HepG2 (cell line): ENCODE measurements at regions not wholly inside any gene's neighbourhood (a gene's known extent, or its start where the extent isn't known, plus 50 kb on each side); places are given as distances from the start of the nearest gene placed in this dataset.

Experiments
- ATAC-seq: fragments of 200-7000 bp; cut with Tn5 transposase; 3 replicates; pipeline ENCODE4 v1.9.1; 2020; ENCODE audit warnings: mild to moderate bottlenecking, moderate library complexity
- BruUV-seq: library from RNA; stranded (reverse); fragments of 400-500 nt; replicated peaks from 2 replicates; lab custom pipeline; 2021; lab: Mats Ljungman, UMichigan
- CTCF ChIA-PET: fragments of 300-600 bp; formaldehyde crosslinking; extraction: SDS; loops from one replicate; lab custom pipeline; 2021; ENCODE audit warnings: low total read pairs, inconsistent platforms, low intra/inter-chr PET ratio; lab: Yijun Ruan, JAX
- POLR2A ChIA-PET: fragments of 350-600 bp; sonication (Branson Sonifier 250); formaldehyde crosslinking; loops from one replicate; lab custom pipeline; 2020; ENCODE audit warnings: antibody characterized with exemption, inconsistent platforms; lab: Yijun Ruan, JAX
- DNase-seq: peaks from one replicate; pipeline ENCODE4 v3.0.0-alpha.2; 2015; ENCODE audit warnings: low spot score
- FAIRE-seq: peaks from 3 replicates; lab custom pipeline; 2011; peaks lifted over from hg19 to GRCh38; lab: Jason Lieb, UNC
- H2AFZ ChIP-seq: one replicate; pipeline ENCODE4 v1.6.1; 2011; ENCODE audit warnings: low read length, inconsistent platforms
- H3K27ac ChIP-seq: fragments of 300-600 bp; 3 replicates; pipeline ENCODE4 v1.8.0; 2011; ENCODE audit warnings: mixed run types, mild to moderate bottlenecking, mixed read lengths, low read length, inconsistent platforms; ENCODE audit not compliant: insufficient read depth; ENCODE audit errors: extremely low read length
- H3K27me3 ChIP-seq, 2 experiments: fragments of 200-600 bp in 1 of 2; 2 replicates in 1 of 2; 3 replicates in 1 of 2; pipeline versions ENCODE4 v1.6.0 to v1.8.0; 2011; ENCODE audit warnings: low read length in 2 of 2, mild to moderate bottlenecking in 2 of 2, moderate library complexity in 2 of 2, inconsistent platforms in 1 of 2; ENCODE audit not compliant: insufficient read depth in 2 of 2, control insufficient read depth in 1 of 2
- H3K36me3 ChIP-seq, 2 experiments: fragments of 200-600 bp in 1 of 2; replicated peaks in 1 of 2; 2 replicates in 1 of 2; 3 replicates in 1 of 2; pipeline versions ENCODE4 v1.5.1 to v1.8.0; 2011; ENCODE audit warnings: low read length in 2 of 2, inconsistent platforms in 1 of 2; ENCODE audit not compliant: insufficient read depth in 2 of 2, control insufficient read depth in 1 of 2
- H3K4me1 ChIP-seq: 2 replicates; pipeline ENCODE4 v1.5.1; 2012; ENCODE audit warnings: low read length, inconsistent platforms; ENCODE audit not compliant: insufficient read depth
- H3K4me2 ChIP-seq: 2 replicates; pipeline ENCODE4 v1.6.0; 2011; ENCODE audit warnings: low read depth, low read length, inconsistent platforms
- H3K4me3 ChIP-seq, 3 experiments: fragments of 200-600 bp in 1 of 3; sonication (generic), shearing (Covaris generic) in 1 of 3; replicated peaks in 1 of 3; 2 replicates each; pipeline ENCODE4 v1.5.1; 2011 to 2016; ENCODE audit warnings: low read length in 3 of 3, inconsistent platforms in 2 of 3, low read depth in 2 of 3, mild to moderate bottlenecking in 2 of 3, control low read depth in 1 of 3, mixed read lengths in 1 of 3; ENCODE audit not compliant: insufficient read depth in 1 of 3
- H3K79me2 ChIP-seq: one replicate; pipeline ENCODE4 v1.6.1; 2011; ENCODE audit warnings: low read length, inconsistent platforms; ENCODE audit not compliant: insufficient read depth
- H3K9ac ChIP-seq: 2 replicates; pipeline ENCODE4 v1.6.0; 2011; ENCODE audit warnings: mild to moderate bottlenecking, low read depth, low read length, inconsistent platforms; ENCODE audit not compliant: insufficient read depth
- H3K9me3 ChIP-seq: 2 replicates; pipeline ENCODE4 v1.5.1; 2012; ENCODE audit warnings: mild to moderate bottlenecking, low read length
- H4K20me1 ChIP-seq: 2 replicates; pipeline ENCODE4 v1.6.0; 2011; ENCODE audit warnings: inconsistent platforms, mild to moderate bottlenecking, low read length, moderate library complexity; ENCODE audit not compliant: insufficient read depth
- BCL6 ChIP-seq: IDR thresholded peaks from 2 replicates; pipeline ENCODE4 v1.6.1; 2016; ENCODE audit warnings: missing genetic modification reagents, missing compliant biosample characterization
- CREB1 ChIP-seq, 2 experiments: fragments of 450-650 bp in 1 of 2; IDR thresholded peaks; 2 replicates each; pipeline ENCODE4 v1.6.1; 2016 to 2017; ENCODE audit warnings: control low read depth in 1 of 2, mild to moderate bottlenecking in 1 of 2, missing compliant biosample characterization in 1 of 2, missing genetic modification characterization in 1 of 2
- DRAP1 ChIP-seq: IDR thresholded peaks from 2 replicates; pipeline ENCODE4 v1.6.1; 2016; ENCODE audit warnings: missing genetic modification reagents, missing compliant biosample characterization
- MIER3 ChIP-seq: IDR thresholded peaks from 2 replicates; pipeline ENCODE4 v1.6.1; 2016; ENCODE audit warnings: missing compliant biosample characterization, borderline replicate concordance
- NKX3-1 ChIP-seq: sonication (generic); formaldehyde crosslinking; IDR thresholded peaks from 2 replicates; pipeline ENCODE4 v1.5.0; 2020; ENCODE audit warnings: missing genetic modification reagents
- PHF21A ChIP-seq: sonication (generic); formaldehyde crosslinking; IDR thresholded peaks from 2 replicates; pipeline ENCODE4 v1.5.0; 2020; ENCODE audit warnings: mild to moderate bottlenecking, missing genetic modification reagents
- THAP11 ChIP-seq: IDR thresholded peaks from 2 replicates; pipeline ENCODE4 v1.6.1; 2016; ENCODE audit warnings: missing biosample characterization, missing genetic modification reagents
- TOE1 ChIP-seq: sonication (generic); formaldehyde crosslinking; IDR thresholded peaks from 2 replicates; pipeline ENCODE4 v1.4.0; 2020; ENCODE audit warnings: mild to moderate bottlenecking, missing genetic modification reagents
- YEATS4 ChIP-seq: sonication (generic); formaldehyde crosslinking; IDR thresholded peaks from 2 replicates; pipeline ENCODE4 v1.4.0; 2020; ENCODE audit warnings: missing genetic modification reagents, borderline replicate concordance
- ZNF121 ChIP-seq: sonication (generic); formaldehyde crosslinking; IDR thresholded peaks from 2 replicates; pipeline ENCODE4 v1.5.0; 2020; ENCODE audit warnings: mild to moderate bottlenecking, missing genetic modification reagents
- ZNF180 ChIP-seq: sonication (generic); formaldehyde crosslinking; IDR thresholded peaks from 2 replicates; pipeline ENCODE4 v1.4.0; 2020; ENCODE audit warnings: low read depth, missing genetic modification reagents, borderline replicate concordance
- ZNF207 ChIP-seq: fragments of 450-650 bp; IDR thresholded peaks from 2 replicates; pipeline ENCODE4 v1.6.1; 2016; ENCODE audit warnings: antibody characterized with exemption, borderline replicate concordance
- ZNF329 ChIP-seq: sonication (generic); formaldehyde crosslinking; IDR thresholded peaks from 2 replicates; pipeline ENCODE4 v1.9.0; 2021; ENCODE audit warnings: low read depth, mild to moderate bottlenecking, missing genetic modification reagents
- ZNF580 ChIP-seq: IDR thresholded peaks from 2 replicates; pipeline ENCODE4 v1.6.1; 2016; ENCODE audit warnings: low read depth, borderline replicate concordance
- ZNF720 ChIP-seq: sonication (generic); formaldehyde crosslinking; IDR thresholded peaks from 2 replicates; pipeline ENCODE4 v1.4.0; 2020; ENCODE audit warnings: missing genetic modification reagents
- ZNF782 ChIP-seq: sonication (generic); formaldehyde crosslinking; IDR thresholded peaks from 2 replicates; pipeline ENCODE4 v1.4.0; 2020; ENCODE audit warnings: missing genetic modification reagents, mild to moderate bottlenecking, borderline replicate concordance
- WGBS: methylation state at CpG from one replicate; pipeline ENCODE4 v1.1.6; 2017; ENCODE audit warnings: low lambda C conversion rate; 5-methylcytosine and 5-hydroxymethylcytosine counted together
- in situ Hi-C: cut with HindIII; loops from 2 replicates; pipeline ENCODE4 v1.10.0; 2017; ENCODE audit warnings: low pct_unique_long_range_greater_than_20kb; ENCODE audit not compliant: extremely low pct_ligation_motif_present
- intact Hi-C: fragments of 100-400 bp; cut with micrococcal nuclease; formaldehyde crosslinking; loops from one replicate; pipeline ENCODE4 v1.10.0; 2022; ENCODE audit not compliant: unreplicated experiment
- TF ChIP-seq, protein P1 (sequence below): sonication (generic); formaldehyde crosslinking; IDR thresholded peaks from 2 replicates; pipeline ENCODE4 v1.8.0; 2022; ENCODE audit warnings: mild to moderate bottlenecking, missing genetic modification reagents; ENCODE audit not compliant: insufficient replicate concordance
- TF ChIP-seq, protein P2 (sequence below): IDR thresholded peaks from 2 replicates; pipeline ENCODE4 v1.6.1; 2012; ENCODE audit warnings: low read depth, low read length, improper control_type of control experiment

DNA sequence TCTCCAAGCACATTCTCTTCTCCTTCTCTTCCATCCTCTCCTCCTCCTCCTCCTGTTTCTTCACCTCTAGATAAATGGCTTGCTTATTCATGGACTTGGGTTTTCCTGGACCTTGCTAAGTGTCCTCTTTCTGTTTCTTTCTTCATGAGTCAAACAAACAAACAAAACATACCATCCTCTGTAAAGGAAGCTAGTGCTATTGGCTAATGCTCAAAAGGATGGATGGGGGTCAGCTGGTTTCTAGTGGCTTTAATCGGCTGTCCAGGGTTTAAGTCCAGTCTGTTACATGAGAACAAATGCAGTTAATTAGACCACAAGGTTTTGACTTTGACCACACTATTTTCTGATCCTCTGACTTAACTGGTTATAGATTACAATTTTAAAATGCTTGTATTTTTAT, 83.8 kb upstream of the TSPAN2 start:
- intact Hi-C loops (no loop called here), in situ Hi-C loops (no loop called here)
- Histone ChIP-seq H3K27ac (no peak overlapping the region), H3K4me3 (no peak overlapping the region), H3K79me2 (no peaks in the 10 kb centered on the region), H3K4me1 (no peaks in the 10 kb centered on the region), H3K9me3 (no peaks in the 10 kb centered on the region), H3K36me3 (no peaks in the 10 kb centered on the region), H4K20me1 (no peaks in the 10 kb centered on the region), H3K27me3 (no peaks in the 10 kb centered on the region), H3K9ac (no peak overlapping the region), H2AFZ (no peak overlapping the region), H3K4me2 (no peak overlapping the region)
- TF ChIP-seq ZNF782 (no peak), TOE1 (CRISPR knock-in tag) (no peak), CREB1 (IDR thresholded peaks at IDR 0.05) (no peak), CREB1 (CRISPR knock-in tag; IDR thresholded peaks at IDR 0.05) (no peak), ZNF720 (CRISPR knock-in tag) (no peak), YEATS4 (CRISPR knock-in tag) (no peak), ZNF580 (no peak), ZNF121 (CRISPR knock-in tag) (no peak), DRAP1 (CRISPR knock-in tag) (no peak), THAP11 (no peak), BCL6 (no peak), MIER3 (CRISPR knock-in tag) (no peak), ZNF207 (no peak), NKX3-1 (no peak), ZNF329 (no peak), ZNF180 (CRISPR knock-in tag) (no peak), PHF21A (CRISPR knock-in tag) (no peak)
- TF ChIP-seq, protein P1, sequence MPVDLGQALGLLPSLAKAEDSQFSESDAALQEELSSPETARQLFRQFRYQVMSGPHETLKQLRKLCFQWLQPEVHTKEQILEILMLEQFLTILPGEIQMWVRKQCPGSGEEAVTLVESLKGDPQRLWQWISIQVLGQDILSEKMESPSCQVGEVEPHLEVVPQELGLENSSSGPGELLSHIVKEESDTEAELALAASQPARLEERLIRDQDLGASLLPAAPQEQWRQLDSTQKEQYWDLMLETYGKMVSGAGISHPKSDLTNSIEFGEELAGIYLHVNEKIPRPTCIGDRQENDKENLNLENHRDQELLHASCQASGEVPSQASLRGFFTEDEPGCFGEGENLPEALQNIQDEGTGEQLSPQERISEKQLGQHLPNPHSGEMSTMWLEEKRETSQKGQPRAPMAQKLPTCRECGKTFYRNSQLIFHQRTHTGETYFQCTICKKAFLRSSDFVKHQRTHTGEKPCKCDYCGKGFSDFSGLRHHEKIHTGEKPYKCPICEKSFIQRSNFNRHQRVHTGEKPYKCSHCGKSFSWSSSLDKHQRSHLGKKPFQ (CRISPR knock-in tag), result no peak
- TF ChIP-seq, protein P2, sequence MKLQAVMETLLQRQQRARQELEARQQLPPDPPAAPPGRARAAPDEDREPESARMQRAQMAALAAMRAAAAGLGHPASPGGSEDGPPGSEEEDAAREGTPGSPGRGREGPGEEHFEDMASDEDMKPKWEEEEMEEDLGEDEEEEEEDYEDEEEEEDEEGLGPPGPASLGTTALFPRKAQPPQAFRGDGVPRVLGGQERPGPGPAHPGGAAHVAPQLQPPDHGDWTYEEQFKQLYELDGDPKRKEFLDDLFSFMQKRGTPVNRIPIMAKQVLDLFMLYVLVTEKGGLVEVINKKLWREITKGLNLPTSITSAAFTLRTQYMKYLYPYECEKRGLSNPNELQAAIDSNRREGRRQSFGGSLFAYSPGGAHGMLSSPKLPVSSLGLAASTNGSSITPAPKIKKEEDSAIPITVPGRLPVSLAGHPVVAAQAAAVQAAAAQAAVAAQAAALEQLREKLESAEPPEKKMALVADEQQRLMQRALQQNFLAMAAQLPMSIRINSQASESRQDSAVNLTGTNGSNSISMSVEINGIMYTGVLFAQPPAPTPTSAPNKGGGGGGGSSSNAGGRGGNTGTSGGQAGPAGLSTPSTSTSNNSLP, result no peak
- ChIA-PET CTCF (no interaction called here), POLR2A (no interaction called here)
- FAIRE-seq (no peak), ATAC-seq (no peak), DNase-seq (no peak)
- WGBS, result 75% methylated on average over 1 of the region's 1 CpG
- BruUV-seq, result no TSS peak
